NCI-H748 (cell line): ENCODE measurements at regions not wholly inside any gene's neighbourhood (a gene's known extent, or its start where the extent isn't known, plus 50 kb on each side); places are given as distances from the start of the nearest gene placed in this dataset.

ENCODE experiments used
- DNase-seq: peaks from one replicate; lab custom pipeline; 2025; ENCODE audit not compliant: unreplicated experiment; lab: John Stamatoyannopoulos, UW

DNA sequence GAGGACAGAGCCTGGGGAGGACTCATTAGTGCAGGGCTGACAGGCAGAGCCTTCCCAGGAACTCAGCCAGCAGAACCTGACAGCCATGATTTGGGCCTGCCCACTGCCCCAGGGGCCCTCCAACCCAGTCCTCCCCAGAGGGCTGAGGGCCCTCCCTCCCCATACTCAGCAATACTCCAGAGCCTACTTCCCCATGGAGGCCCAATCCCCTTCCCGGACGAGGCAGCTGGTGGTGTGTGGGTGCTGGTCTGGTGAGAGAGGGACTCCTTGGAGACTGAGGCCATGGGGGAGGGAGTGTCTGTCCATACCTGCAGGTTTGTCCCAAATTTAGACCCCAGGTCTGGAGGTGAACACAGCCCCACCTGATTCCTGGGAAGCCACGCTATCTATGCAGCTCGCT is 120.9 kb upstream of the MLN start:
- no peak for DNase-seq

DNA sequence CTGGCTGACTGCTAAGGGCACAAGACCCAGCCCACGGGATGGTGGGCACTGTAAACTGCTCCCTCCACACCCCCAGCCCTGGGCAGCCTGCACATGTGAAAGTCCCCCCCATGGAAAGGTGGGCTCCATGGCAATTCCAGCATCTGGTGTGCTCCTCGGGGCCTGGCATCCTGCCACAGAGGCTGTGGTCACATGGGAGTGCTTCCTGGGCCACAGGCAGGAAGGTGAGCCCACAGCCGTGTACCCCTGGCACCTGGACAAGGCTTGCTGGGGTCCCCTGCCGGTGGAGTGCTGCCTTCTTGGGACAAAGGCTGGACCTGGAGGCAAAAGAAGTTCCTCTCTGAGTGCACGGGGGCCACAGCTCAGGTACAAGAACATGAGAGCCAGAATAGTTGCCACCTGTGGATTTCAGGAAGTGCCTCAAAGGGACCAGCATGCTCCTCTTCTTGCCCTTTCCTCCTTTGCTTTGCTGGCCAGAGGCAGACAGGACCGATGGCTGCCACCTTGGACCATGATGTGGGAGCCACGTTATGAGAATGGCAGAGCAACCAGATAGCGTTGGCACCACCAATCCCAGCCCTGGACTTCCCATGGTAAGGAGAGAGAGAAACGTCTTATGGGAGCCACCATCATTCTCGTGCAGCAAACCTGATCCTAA is 120.2 kb upstream of the MLN start:
- DNase-seq, result peak; percentile 21

DNA sequence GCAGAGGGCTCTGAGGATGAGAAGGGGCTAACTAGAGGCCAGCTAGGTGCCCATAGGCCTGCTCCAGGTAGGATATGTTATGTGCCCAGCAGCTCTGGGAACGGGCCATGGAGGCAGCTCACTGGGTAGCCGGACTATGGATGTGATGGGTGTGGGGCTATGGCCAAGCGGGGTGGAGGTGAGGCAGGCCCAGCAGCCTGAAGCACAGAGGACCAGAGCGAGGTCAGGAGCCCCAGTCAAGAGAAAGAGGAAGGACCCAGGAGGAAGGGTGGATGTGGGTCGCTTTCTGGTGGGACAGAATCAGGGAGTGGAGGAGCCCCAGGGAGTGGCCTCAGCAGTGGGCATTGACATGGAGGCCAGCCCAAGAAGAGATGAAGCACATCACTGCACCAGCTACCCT is 117.9 kb upstream of the MLN start:
- DNase-seq, result no peak

DNA sequence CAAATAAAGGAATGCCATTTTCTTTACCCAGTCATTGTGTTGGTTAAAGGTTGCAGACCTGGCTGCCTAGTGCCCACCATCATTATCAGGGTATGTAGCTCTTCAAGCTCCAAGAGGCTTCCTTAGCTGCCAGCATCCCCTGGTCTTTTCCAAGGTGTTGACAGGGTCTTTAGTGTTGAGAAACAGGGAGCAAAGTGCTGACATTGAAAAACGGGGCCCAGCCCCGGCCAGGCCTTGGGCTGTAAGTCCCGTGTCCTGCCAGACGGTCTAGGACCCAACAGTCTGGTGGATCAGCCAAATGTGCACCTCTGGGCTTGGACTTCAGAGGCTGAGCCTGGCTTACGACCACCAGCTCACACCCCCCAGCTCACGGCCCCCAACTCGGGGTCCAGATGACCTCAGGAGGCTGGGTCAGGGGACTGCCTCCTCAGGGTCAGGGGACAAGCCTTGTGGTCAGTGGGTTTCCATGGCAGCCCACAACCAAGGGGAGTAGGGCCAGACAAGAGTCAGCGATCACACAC is 114.4 kb upstream of the MLN start:
- DNase-seq, result no peak

DNA sequence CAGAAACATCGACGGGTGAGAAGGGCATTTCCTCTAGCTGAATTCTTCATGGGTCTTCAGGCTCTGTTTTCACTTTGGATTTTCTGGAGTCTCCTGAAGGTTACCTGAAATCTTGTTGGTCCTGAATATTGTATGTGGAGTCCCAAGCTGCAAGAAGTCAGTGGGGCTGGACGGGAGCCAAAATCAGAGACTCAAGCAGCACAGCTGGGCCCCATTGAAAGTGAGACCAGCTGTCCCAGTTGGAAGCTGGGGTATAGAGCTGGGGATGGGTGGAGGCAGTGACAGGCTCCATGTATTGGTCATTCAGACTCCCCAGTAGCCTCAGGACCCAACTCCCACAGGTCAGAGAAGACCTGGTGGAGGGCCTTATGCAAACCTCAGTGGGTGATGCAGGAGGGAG is 111.3 kb upstream of the MLN start:
- no peak for DNase-seq

DNA sequence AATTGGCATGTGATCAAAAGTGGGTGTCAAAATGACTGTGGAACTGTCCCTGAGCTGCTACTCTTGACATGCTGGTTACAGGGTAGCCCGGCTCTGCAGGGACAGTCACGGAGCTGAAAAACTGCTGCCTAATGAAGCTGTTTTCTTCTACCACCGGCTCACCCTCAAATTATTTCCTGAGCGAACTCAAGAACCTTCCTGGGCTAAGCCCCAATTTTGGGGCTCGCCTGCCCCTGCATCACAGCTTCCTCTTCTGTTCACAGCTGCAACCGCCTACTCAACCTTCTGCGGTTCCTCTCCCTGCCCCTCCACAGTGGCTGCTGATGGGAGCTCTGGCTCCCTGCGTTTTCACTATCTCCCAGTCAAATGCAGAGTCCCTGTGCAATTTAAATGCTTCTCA is 110.8 kb upstream of the MLN start:
- no peak for DNase-seq

DNA sequence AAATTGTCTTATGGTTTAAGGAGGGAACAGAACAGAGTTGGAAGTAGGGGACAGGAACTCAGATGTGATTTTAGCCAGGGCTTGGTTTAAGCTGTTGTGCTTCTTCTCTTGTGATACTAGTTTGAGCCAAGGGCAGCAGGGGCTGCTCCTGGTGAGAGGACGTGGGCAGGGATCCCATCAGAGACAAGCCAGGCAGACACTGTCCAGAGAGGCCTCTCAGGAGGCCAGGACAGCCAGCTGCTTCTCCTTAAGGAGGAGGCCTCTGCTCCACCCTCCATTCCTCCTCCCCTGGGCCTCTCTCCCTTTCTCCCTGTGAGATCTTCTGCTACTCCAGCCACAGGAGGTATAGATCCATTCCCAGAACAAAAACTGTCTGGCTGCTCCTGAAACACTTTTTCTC is 108.4 kb upstream of the MLN start:
- DNase-seq, result no peak

DNA sequence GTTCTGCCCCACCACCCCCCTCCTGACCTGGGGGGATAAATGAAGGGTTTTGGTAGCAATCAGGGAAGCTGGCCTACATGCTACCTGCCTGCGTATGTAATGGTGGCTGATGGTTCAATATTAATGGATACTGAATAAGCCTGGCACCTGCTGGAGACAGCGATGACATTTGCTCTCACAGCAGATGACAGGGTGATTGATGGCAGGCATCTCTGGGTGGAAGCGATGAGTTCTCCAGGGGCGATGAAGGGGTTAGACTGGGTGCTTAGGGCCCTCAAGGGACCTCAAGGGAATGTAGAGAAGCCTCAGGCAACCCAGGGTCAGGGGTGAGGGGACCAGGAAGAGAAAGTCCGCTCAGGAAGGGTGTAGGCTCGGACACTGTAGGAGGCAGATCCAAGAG is 107.7 kb upstream of the MLN start:
- DNase-seq, result no peak

DNA sequence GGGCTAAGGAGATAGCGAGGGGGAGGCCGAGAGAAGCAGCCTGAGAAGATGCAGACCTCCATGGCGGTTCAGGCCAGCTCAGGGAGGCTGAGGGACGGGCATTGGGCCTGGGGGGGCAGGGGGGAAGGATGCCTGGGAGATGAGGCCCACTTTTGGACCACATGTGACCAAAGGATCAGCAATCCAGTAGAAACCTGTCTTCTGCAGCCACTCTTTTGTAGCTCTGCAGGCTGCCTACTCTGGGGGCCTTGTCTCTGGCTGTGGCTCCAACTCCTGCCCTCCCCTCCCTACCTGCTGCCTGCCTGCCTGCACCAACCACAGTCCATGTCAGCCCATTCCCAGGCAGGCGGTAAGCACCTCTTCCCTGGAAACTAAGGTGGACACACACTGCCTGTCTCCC is 106.8 kb upstream of the MLN start:
- no peak for DNase-seq

DNA sequence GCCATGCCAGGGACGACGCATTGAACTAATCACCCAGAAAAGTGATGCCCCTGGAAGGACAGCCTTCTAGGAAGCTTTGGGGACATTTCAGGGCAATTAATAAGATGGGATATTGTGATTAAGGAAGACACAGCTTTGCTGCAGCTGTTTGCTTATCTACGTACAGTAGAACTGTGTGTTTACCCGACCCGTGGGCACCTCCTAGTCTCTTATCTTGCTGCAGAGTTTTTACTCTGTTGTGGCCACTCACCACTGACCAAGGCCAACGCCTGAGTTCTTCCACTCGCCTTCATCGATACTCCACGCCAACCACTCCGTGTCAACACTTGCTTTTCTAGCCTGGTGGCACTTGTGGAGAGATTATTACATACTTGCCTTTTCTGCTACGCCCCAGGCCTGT is 105.9 kb upstream of the MLN start:
- no peak for DNase-seq

DNA sequence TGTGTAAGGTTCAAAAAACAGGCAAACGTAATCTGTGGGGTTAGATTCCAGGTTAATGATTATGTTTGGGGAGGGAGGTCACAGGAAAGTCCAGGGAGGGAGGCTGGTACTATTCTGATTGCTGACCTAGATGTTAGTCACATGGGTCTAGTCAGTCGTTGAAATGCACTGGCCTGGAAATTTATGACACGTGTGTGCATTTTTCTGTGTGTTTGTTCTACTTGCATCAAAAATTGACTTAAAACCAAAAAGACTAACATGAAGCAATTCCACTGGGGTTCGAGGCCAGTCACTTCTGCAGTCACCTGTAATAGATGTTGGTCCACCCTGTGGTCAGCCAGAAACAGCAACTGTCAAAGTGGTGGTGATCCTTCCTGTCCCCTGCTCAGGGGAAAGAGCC is 104.2 kb upstream of the MLN start:
- DNase-seq, result no peak

DNA sequence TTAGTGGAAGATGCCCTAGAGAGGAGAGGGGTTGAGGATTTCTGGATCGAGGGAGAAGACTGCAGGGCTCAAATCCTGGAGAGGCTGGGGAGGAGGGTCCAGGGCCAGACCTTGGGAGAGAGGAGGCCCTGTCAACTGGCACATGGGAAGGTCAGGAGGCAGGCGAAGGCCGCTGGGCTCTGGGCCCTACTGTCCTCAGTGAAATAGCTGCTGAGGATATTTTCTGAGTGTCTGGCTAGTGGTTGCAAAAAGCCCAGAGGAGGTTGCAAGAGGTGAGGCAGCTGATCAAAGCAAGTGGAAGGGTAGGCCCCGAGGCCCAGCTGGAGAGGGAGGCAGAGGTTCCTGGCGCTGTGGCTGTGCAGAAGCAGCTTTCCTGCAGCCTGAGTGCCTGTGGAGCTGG is 103.4 kb upstream of the MLN start:
- DNase-seq, result no peak

DNA sequence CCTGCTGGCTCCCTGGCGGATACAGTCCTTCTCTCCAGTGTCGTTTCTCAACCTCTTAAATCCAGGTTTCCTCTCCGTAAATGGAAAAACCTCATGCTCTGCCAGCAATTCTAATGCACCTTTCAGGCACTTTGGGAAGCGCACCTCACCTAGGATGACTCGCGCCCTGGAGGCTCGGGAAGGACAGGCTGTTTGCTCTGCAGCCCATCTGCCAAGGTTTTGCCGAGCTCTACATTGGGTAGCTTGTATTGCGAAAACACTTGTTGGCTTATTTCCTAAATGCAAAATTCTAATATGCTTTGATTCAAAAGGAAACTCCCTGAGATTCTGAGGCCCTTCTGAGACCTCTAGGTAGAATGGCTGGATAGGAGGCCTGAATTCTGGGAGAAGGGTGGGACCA is 102.6 kb upstream of the MLN start:
- DNase-seq, result no peak

DNA sequence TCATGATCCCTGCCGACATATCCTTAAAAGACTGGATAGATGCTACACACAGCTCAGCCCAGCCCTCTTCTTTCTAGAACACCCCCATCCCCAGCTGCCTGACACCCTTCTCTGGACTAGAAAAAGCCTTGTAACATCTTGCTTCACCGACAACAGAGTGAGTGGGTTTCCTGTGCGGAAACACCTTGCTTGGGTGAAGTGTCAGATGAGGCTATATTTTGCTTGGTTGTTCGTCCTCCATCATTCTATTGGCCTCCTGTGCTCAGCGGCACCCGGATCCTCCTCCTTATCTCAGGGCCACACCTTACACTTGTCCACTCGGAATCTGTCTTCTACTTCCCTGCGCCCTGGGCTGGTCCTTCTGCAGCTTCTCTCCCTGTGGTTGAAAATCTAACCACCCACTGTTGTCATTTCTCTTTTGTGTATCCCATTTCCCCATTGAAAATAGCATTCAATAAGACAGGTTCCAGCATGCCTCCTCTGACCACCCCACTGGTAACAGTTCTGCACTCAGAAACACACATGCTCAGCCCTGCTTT is 101.3 kb upstream of the MLN start:
- DNase-seq, result no peak

DNA sequence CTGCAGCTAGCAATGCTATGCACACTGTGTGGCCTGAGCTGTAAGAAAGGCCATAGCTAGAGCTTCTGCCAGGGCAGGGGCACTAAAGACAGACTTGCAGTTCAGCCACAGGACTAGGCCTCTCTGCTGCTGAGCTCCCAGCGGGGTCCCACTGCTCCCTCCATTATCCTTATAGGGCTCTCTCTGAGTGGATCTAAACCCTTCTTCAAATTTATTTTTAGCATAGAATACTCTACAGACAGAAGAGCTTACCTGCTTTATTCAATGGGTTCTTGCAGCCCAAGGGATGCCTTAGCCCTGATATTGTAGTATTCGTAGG is 100.9 kb upstream of the MLN start:
- DNase-seq, result no peak

DNA sequence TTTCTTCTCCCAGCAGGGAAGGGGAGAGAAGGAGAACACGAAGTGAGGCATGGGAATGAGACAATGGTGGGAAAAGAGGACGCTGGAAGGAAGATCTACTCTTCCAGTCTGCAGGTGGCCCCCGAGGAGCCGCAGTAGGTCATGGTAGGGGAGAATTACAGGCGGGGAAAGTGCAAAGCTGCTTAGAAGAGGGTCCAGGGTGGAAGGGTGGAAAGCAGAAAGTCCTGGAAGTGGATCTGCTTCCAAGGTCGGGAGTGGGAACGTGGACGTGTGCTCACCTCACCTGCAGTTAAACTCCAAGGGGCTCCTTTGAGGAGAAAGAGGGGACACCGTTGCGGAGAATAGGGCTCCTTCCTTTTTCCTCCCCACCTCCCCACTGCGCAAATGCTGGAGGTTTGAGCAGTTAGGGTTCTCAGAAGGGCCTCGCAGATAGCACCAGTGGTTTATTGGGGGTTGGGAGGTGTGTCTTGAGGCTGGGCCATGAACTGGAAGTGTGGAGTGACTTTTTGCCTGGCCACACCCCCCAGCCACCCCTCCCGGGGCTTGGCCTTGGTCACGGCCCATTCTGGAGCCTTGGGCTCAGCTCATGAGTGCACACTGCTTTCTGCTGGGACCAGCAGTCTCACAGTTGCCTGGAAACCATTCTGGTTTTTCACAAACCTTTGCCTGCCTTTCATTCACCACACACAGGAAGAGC is 100.4 kb upstream of the MLN start:
- no peak for DNase-seq

DNA sequence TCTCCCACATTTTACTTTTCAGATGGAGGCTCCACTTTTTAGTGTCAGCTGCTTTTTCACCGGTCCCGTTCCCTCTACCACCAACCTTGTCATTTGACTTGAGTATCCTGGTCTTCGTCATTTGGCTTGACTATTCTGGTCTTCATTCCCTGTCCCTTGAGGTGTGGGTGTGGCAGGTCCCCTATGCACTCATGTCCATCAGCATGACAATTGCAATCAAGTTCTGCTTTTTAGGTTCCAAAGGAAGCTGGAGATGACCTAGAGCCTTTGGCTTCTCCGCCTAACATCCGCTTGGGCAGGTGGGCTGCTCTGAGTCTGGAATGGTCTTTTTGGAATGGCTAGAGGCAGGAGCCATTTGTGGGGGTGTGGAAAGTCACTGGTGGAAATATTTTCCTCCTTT is 99.8 kb upstream of the MLN start:
- no peak for DNase-seq

DNA sequence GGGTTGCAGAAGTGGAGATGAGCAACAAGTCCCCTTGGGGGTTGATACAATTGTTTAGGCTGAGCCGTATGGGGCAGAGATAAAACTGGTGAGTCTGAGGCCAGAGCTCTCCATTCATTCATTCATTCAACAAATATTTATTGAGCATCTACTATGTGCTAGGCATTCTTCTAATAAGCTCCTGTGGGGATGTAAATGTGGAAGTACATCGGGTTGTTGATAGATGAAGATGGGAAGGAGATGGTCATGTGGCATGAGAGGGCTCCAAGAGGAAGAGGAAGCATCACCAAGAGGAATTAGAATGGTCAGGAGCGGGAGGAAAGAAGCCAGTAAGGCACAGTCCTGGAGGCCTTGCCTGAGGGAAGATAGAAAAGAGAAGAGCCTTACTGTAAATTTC is 98.7 kb upstream of the MLN start:
- no peak for DNase-seq

DNA sequence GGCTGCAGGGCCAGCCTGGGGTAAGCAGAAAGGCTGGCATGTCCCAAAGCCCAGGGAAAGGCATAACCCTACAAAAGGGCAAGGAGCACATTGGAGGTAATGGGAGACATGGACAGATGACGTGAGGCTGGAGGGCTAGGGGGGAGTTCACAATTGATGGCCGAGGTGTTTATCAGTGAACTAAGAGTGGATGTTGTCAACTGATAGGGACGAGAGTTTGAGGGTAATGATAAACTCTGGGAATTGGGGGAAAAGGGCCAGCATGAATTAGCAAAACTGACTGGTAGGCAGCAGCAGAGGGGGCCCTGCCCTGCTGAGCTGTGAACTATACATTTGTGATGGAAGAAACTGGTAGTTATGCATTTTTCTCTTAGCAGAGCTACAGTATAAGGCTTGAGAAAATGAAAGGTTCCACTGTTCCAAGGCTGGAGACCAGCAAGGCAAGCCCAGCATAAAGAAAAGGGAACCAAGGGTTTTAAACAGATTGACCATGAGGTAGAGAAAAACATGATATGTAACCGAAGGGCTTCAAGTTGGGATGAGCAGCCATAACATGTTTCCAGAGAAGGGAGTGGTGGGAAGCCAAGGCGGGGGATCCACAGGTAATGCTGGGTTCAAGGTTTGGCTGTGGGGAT is 98.1 kb upstream of the MLN start:
- DNase-seq, result no peak

DNA sequence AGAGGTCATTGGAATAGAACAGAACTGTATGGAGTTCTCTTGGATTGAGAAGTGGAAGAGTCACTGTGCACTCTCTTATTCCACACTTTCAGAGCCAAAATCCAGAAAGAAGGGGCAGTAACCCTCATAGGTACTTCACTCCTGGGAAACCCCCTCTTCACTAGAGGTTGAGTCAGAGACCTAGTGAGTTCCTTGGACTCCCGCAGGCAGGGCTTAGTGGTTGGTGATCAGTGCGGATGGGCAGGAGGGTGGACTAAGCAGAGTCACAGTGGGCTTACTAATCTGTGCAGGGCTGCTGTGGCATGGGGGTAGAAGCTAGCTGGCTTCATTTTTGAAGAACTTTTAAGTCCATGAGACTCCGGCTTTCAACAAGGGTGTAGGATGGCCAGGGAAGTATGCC is 95.0 kb upstream of the MLN start:
- DNase-seq, result no peak

DNA sequence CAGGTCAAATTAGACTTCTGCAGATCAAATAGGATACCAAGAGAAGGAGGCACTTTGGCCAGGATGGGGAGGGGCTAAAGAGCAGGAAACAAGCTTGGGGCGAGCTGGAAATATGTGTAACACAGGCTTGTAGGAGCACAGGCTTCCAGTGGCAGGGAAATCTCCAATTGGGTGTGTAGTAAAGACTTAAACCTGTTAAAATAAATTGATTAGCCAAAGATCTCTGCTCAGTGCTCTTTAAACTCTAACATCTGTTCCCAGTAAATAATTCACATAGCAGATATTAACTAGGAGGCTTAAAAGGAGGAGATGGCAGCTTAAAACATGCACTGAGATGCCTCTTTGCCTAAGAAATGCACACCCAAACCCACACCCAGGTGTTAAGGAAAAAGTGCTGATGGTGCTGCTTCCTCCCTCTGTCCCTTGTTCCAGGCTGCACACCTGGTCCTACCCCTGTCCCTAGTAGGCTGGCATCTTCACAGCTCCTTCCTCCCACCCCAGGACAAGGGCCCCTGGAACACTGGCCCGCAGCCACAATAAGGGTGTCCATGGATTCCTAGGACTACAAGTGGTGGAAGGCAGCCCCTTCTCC is 93.5 kb upstream of the MLN start:
- DNase-seq, result no peak
